OCI-LY3 (cell line): ENCODE measurements at regions not wholly inside any gene's neighbourhood (a gene's known extent, or its start where the extent isn't known, plus 50 kb on each side); places are given as distances from the start of the nearest gene placed in this dataset.

Source experiments
- H2AFZ ChIP-seq: fragments of 200-600, 300-600 bp; shearing (Covaris generic); 2 replicates; pipeline ENCODE4 v1.6.0; 2014; ENCODE audit warnings: antibody characterized with exemption, low read depth, low read length
- H3K27ac ChIP-seq: fragments of 200-600, 300-600 bp; sonication (generic); 2 replicates; pipeline ENCODE4 v1.5.1; 2014; ENCODE audit warnings: mild to moderate bottlenecking, low read length, moderate library complexity, mixed read lengths
- H3K27me3 ChIP-seq: fragments of 200-600, 300-600 bp; sonication (generic); 2 replicates; pipeline ENCODE4 v1.6.1; 2014; ENCODE audit warnings: low read depth, low read length, mixed read lengths
- H3K36me3 ChIP-seq: fragments of 200-600, 300-600 bp; sonication (generic); replicated peaks from 2 replicates; pipeline ENCODE3; 2014; ENCODE audit warnings: low read depth, low read length, mixed read lengths
- H3K4me1 ChIP-seq: fragments of 300-600, 200-600 bp; sonication (generic); 2 replicates; pipeline ENCODE4 v1.6.1; 2014; ENCODE audit warnings: low read length, mixed read lengths
- H3K4me2 ChIP-seq: fragments of 200-600, 300-600 bp; sonication (generic); 2 replicates; pipeline ENCODE4 v1.6.1; 2014; ENCODE audit warnings: low read length, mixed read lengths
- H3K4me3 ChIP-seq: fragments of 300-600, 200-600 bp; sonication (generic); 2 replicates; pipeline ENCODE4 v1.5.1; 2014; ENCODE audit warnings: antibody characterized with exemption, mild to moderate bottlenecking, low read length, moderate library complexity
- H3K79me2 ChIP-seq: fragments of 300-600, 200-600 bp; shearing (Covaris generic); 2 replicates; pipeline ENCODE4 v1.6.1; 2014; ENCODE audit warnings: mild to moderate bottlenecking, low read length, mixed read lengths
- H3K9ac ChIP-seq: fragments of 300-600, 200-600 bp; shearing (Covaris generic); 2 replicates; pipeline ENCODE4 v1.6.0; 2014; ENCODE audit warnings: mild to moderate bottlenecking, low read length, moderate library complexity
- H3K9me3 ChIP-seq: fragments of 200-600, 300-600 bp; shearing (Covaris generic); 2 replicates; pipeline ENCODE4 v1.6.1; 2014; ENCODE audit warnings: low read length, mixed read lengths; ENCODE audit not compliant: insufficient read depth
- H4K20me1 ChIP-seq: fragments of 200-600, 300-600 bp; sonication (generic); 2 replicates; pipeline ENCODE4 v1.6.1; 2016; ENCODE audit warnings: low read length, mixed read lengths; ENCODE audit not compliant: insufficient read depth
- CTCF ChIP-seq: fragments of 200-600, 300-600 bp; sonication (generic); IDR thresholded peaks from 2 replicates; pipeline ENCODE4 v1.5.1; 2014; ENCODE audit warnings: antibody characterized with exemption, low read length, low read depth
- EZH2phosphoT487 ChIP-seq: fragments of 200-600 bp; shearing (Covaris generic); IDR thresholded peaks from 2 replicates; pipeline ENCODE4 v1.6.1; 2018; ENCODE audit warnings: antibody characterized with exemption, mixed run types, low read depth

- H3K4me3 ChIP-seq = no peak overlapping the region
- H3K79me2 ChIP-seq = no peaks in the 10 kb centered on the region
- no peaks in the 10 kb centered on the region for H4K20me1 ChIP-seq
- no peak overlapping the region for H2AFZ ChIP-seq
- no peak overlapping the region for H3K4me2 ChIP-seq
- H3K36me3 ChIP-seq = no peaks in the 10 kb centered on the region
- H3K27ac ChIP-seq = no peak overlapping the region
- H3K4me1 ChIP-seq = peaks cover 16% of the 10 kb centered on the region; the same call in 1 of the 2 replicates
- no peaks in the 10 kb centered on the region for H3K27me3 ChIP-seq
- no peak overlapping the region for H3K9ac ChIP-seq
- no peaks in the 10 kb centered on the region for H3K9me3 ChIP-seq
- TF ChIP-seq CTCF (no peak), EZH2phosphoT487 (no peak)
These were observed 378.3 kb downstream of the BRD1 start for GRCh38 chr22:49449377-49449776.

GRCh38 chr22:49448526-49448925 lies 379.1 kb downstream of the BRD1 start:
- H3K27ac ChIP-seq = no peak overlapping the region
- no peak overlapping the region for H3K4me3 ChIP-seq
- no peak overlapping the region for H3K9ac ChIP-seq
- H4K20me1 ChIP-seq = no peaks in the 10 kb centered on the region
- peaks cover 16% of the 10 kb centered on the region; the same call in 1 of the 2 replicates for H3K4me1 ChIP-seq
- no peaks in the 10 kb centered on the region for H3K36me3 ChIP-seq
- H3K9me3 ChIP-seq = no peaks in the 10 kb centered on the region
- no peaks in the 10 kb centered on the region for H3K79me2 ChIP-seq
- H3K27me3 ChIP-seq = no peaks in the 10 kb centered on the region
- TF ChIP-seq EZH2phosphoT487 = no peak
- TF ChIP-seq CTCF = no peak
- no peak overlapping the region for H2AFZ ChIP-seq
- no peak overlapping the region for H3K4me2 ChIP-seq

GRCh38 chr22:49447837-49448236 lies 379.8 kb downstream of the BRD1 start:
- Histone ChIP-seq H3K4me1 (peaks cover 16% of the 10 kb centered on the region; the same call in 1 of the 2 replicates), H3K9ac (no peak overlapping the region), H3K4me2 (no peak overlapping the region), H3K36me3 (no peaks in the 10 kb centered on the region), H3K79me2 (no peaks in the 10 kb centered on the region), H3K27me3 (no peaks in the 10 kb centered on the region), H3K4me3 (no peak overlapping the region), H4K20me1 (no peaks in the 10 kb centered on the region), H3K9me3 (no peaks in the 10 kb centered on the region), H3K27ac (no peak overlapping the region), H2AFZ (no peak overlapping the region)
- TF ChIP-seq CTCF (no peak), EZH2phosphoT487 (no peak)

GRCh38 chr22:49446759-49447710 lies 380.6 kb downstream of the BRD1 start:
- TF ChIP-seq EZH2phosphoT487 (no peak), CTCF (no peak)

More at GRCh38 chr22:49446759-49447710, 380.6 kb downstream of the BRD1 start:
- no peaks in the 10 kb centered on the region for H3K79me2 ChIP-seq
- no peaks in the 10 kb centered on the region for H4K20me1 ChIP-seq
- H3K27me3 ChIP-seq = no peaks in the 10 kb centered on the region
- H2AFZ ChIP-seq = no peak overlapping the region
- no peak overlapping the region; the same call in 1 of the 2 replicates for H3K4me2 ChIP-seq
- no peak overlapping the region for H3K4me3 ChIP-seq
- H3K9ac ChIP-seq = no peak overlapping the region
- H3K4me1 ChIP-seq = peaks cover 16% of the 10 kb centered on the region; the same call in 1 of the 2 replicates
- no peaks in the 10 kb centered on the region for H3K9me3 ChIP-seq
- no peaks in the 10 kb centered on the region for H3K36me3 ChIP-seq
- H3K27ac ChIP-seq = no peak overlapping the region
